ENCODE measurements at regions not wholly inside any gene's neighbourhood (a gene's known extent, or its start where the extent isn't known, plus 50 kb on each side); places are given as distances from the start of the nearest gene placed in this dataset.
"Not testable (repeated sequence)": the region's sequence is repeated elsewhere in the genome, so short reads cannot be mapped to it uniquely, and the experiment has no call there.

- DNase-seq (ENCODE audit: low spot score) = no peak
Measured at GRCh38 chr3:194884649-194885315, 199.1 kb downstream of the FAM43A start.

DNA sequence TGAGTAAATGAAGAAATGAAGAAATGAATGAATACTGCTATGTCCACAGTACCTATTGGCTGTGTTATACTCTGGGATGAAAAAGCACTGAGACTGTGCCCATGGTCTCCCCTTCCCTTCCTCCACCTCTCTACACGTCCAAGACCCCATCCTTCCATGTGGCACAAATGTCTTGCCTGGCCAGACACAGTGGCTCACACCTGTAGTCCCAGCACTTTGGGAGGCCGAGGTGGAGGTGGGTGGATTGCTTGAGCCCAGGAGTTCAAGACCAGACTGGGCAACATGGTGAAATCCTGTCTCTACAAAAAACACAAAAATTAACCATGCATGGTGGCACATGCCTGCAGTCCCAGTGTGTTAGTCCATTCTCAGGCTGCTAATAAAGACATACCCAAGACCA lies 200.1 kb downstream of the FAM43A start:
- DNase-seq (ENCODE audit: low spot score) = no peak

DNA sequence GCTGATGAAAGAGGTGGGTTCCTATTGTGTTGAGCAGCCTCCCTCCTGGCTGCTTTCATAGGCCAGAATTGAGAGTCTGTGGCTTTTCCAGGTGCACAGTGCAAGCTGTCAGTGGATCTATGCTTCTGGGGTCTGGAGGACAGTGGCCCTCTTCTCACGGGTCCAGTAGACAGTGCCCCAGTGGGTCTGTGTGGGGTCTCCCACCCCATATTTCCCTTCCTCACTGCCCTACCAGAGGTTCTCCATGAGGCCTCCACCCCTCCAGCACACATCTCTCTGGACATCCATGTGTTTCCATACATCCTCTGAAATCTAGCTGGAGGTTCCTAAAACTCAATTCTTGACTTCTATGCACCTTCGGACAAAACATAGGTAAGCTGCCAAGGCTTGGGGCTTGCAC lies 201.2 kb downstream of the FAM43A start:
- no peak for DNase-seq (ENCODE audit: low spot score)

- not testable (repeated sequence) for DNase-seq (ENCODE audit: low spot score)
Measured at GRCh38 chr3:194888062-194888461, 202.4 kb downstream of the FAM43A start.

- no peak for DNase-seq (ENCODE audit: low spot score)
Measured at GRCh38 chr3:194888916-194889315, 203.2 kb downstream of the FAM43A start.

DNA sequence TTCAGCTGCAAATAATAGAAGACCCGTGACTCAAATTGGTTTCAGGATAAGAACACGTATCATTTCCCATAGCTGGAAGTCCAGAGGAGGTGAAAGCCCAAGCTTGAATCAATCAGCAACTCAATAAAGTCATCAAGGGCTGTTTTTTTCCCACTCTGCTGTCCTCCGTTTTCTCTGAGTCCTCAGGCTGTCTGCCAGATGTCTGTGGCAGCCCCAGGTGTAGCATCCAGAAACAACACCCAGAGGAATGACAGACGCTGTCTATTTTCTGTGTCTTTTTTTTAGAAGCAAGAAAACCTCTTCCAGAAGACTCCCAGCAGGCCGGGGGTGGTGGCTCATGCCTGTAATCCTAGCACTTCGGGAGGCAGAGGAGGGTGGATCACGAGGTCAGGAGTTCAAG lies 204.4 kb downstream of the FAM43A start:
- no peak for DNase-seq (ENCODE audit: low spot score)

DNA sequence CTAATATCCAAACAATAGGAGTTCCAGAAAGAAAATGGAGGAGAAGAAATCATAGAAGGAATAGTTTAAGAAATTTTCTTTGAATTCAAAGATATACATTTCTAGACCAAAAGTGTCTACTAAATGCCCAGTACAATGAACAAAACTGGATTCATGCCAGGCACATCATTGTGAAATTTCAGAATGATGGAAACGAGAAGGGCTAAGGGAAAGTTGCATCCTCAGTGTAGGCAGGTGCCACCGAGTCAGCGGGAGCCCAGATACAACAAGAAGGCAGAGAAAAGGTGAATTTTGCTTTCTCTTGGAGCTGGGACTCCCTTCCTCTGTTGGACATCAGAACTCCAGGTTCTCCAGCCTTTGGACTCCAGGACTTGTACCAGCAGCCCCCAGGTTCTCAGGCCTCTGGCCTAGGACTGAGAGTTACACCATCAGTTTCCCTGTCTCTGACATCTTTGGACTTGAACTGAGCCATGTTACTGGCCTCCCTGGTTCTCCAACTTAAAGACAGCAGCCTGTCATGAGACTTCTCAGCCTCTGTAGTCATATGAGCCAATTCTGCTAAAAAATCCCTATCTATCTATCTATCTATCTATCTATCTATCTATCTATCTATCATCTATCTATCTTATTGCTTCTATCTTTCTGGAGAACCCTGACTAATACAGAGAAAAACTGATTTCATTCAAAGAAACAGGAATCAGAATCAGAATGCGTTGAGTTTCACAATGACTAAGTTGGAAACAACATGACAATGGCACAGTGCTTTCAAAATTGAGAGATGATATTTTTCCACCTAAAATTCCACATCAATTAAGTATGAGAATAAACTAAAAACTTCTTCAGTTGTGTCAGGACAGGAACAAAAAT lies 207.7 kb downstream of the FAM43A start:
- no peak for DNase-seq (ENCODE audit: low spot score)

- DNase-seq (ENCODE audit: low spot score) = no peak
Measured at GRCh38 chr3:194894538-194894937, 208.9 kb downstream of the FAM43A start.

GRCh38 chr3:194900854-194901522 lies 215.3 kb downstream of the FAM43A start:
- DNase-seq (ENCODE audit: low spot score) = no peak

DNA sequence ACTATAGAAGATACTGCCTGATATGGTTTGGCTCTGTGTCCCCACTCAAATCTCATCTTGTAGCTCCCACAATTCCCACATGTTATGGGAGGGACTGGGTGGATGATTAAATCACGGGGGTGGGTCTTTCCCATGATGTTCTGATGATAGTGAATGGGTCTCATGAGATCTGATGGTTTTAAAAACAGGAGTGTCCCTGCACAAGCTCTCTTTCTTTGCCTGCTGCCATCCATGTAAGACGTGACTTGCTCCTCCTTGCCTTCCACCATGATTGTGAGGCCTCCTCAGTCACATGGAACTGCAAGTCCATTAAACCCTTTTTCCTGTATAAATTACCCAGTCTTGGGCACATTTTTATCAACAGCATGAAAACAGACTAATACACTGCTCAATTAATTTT lies 217.8 kb downstream of the FAM43A start:
- not testable (repeated sequence) for DNase-seq (ENCODE audit: low spot score)

- not testable (repeated sequence) for DNase-seq (ENCODE audit: low spot score)
Measured at GRCh38 chr3:194904999-194905398, 219.3 kb downstream of the FAM43A start.

DNA sequence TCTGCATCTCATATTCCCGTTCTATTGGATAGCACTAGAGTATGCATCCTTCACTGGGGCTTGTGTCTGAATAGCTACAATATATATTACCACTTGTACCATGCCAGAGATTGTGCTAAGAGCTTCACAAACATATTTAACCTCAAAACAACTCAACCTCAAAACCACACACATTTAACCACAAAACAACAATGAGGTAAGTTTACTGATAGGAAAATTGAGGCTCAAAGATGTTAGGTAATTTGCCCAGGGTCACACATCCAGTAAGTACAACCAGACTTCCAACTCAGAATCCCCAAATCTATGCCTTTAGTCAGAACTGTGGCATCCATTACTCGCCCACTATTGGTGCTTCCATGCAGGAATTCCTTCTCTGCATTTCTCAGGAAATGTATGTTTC lies 220.0 kb downstream of the FAM43A start:
- DNase-seq (ENCODE audit: low spot score) = no peak

DNA sequence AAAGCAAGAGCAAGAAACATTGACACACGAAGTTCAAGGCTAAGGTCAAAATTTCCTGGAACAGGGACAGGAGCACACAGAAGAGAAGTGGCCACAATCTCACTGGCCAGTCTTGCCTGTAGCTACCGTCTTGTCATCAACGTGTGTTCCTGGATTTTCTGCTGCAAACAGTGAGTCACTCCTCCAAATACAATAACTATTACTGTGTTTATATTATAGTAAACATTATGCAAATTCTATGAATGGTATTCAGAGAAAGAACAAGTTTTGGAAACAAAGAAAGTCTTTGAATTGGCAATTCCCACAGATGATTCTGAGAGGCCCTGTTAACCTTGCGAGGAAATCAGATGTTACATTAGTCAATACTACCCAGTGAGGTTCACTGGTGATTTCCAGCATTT lies 220.5 kb downstream of the FAM43A start:
- DNase-seq (ENCODE audit: low spot score) = no peak

DNA sequence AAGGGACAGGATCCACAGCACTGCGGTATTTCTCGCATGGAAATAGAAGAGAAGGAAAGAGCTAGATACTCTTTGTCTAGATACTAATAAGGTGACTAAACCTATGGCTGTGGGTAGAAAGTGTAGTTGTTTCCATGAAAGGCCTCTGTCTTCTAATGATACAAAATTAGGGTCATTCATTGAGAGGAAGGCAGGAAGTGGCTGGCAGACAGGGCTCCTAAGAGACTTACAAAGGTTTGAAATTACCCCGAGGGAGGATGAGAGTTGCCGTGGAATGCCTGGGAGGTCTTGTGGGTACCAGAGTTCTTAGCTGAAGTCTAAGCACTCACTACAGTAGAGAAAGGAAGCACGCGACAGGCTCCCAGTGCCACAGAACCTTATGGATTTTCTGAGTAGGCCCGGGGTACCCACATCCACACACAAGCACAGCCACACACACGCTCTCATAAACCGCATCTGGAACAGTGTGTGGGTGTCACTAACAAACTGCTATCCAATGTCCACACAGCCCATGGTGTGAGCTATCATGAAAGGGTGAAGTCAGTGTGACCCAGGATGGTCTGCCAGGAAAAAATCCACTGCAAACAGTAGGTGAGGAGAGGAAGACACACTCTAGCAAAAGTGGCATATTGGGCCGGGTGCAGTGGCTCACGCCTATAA lies 221.4 kb downstream of the FAM43A start:
- DNase-seq (ENCODE audit: low spot score) = no peak

DNA sequence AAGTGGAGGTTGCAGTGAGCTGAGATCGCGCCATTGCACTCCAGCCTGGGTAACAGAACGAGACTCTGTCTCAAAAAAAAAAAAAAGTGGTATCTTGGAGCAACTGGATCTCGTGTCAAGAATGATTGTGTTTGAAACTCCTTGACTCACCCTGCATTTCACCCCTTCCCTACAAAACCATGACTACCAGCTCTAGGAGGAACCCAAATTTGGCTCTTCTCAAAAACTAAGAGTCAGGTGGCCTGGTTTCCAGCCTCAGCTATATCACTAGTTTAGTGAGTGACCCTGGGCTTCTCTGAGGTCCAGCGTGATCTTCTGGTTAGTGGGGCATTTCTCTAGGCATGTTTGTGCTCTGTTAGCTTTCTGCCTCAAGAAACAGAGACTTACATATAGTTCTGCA lies 222.1 kb downstream of the FAM43A start:
- DNase-seq (ENCODE audit: low spot score) = no peak

GRCh38 chr3:194908496-194908895 lies 222.8 kb downstream of the FAM43A start:
- DNase-seq (ENCODE audit: low spot score) = no peak

DNA sequence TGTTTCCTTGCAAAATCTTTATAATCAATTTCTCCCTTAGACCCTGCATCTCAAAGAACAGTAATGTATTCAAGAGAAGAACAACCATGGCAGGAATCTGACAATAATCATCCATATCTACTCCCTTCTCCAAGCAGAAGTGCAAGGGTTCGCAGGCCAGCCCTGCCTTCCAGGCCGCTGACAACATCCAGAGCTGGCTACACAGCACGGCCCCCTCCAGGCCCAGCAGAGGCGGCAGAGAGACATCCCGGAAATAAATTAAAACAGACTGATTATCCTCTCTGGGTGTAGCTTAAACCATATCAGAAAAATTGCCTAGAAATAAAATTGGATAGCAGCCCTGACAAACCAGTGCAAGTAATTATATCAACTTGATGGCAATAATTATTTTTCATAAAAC lies 223.3 kb downstream of the FAM43A start:
- no peak for DNase-seq (ENCODE audit: low spot score)

GRCh38 chr3:194910414-194910984 lies 224.8 kb downstream of the FAM43A start:
- no peak for DNase-seq (ENCODE audit: low spot score)

DNA sequence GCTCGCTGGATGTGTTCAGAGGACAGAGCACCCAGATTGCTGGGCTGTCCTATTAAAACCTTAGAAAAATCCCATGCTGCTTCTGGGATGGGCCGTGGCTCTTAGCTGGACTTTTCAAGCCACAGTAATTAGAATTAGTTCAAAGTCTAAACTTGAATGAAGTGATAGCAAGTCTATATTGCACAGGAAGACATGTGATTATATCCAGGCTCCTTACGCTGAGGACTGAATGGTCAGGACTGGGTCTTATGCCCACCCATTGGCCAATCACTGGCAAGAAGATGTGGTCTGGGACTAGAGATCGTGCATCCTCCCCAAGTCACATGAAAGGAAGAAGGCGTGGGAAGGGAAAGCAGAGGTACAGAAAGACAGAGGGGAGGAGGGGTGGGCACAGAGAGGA lies 227.6 kb downstream of the FAM43A start:
- DNase-seq (ENCODE audit: low spot score) = no peak

GRCh38 chr3:194924889-194925288 lies 239.2 kb downstream of the FAM43A start:
- not testable (repeated sequence) for DNase-seq (ENCODE audit: low spot score)

GRCh38 chr3:194925614-194926013 lies 239.9 kb downstream of the FAM43A start:
- DNase-seq (ENCODE audit: low spot score) = no peak

DNA sequence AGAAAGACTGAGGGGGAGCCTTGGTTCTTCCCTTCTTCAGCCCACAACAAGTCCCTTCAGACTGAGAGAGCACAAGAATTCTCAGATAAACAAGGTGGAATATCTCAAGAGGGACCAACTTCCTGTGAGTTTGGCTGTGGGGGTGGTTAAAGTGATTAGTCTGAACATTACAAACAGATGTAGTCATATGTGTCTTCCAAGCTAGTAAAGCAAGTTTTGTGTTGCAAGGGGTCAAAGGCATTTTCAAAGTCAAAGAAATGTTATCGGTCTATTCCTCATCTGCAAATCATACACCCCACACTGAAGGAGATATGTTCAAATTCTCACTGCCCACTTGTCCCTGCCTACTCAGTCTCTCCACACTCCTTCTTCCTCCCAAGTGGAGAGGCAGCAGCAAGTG lies 242.5 kb downstream of the FAM43A start:
- DNase-seq (ENCODE audit: low spot score) = no peak

All from D341Med (cell line).